ENCODE measurements at regions not wholly inside any gene's neighbourhood (a gene's known extent, or its start where the extent isn't known, plus 50 kb on each side); places are given as distances from the start of the nearest gene placed in this dataset.
A peak's percentile ranks its signal among the peaks of the same experiment; 100 is the strongest.

DNA sequence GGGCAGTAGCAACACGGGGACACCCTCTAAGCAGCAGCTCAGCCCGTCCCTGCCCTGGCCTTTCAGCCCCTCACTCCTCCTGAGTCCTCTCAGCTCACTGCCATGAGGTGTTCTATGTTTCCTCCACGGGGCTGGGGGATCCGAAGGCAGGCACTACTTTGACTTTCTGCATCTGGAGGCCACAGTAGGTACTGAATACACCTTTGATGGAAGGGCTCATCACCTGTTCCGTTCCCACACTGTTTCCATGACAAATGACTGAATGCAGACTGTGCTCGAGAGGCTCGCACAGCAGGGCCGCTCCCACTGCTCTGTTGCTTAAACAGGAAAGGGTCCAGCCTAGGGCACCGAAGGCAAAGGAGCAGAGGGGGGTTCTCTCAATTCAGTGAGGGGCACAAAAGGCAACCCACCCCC, 77.6 kb upstream of the DNAH14 start:
- Mint-ChIP-seq H3K27ac (no peak overlapping the region), H3K4me1 (peaks cover 10% of the 10 kb centered on the region), H3K4me3 (no peak overlapping the region), H3K27me3 (ENCODE audit: insufficient read depth) (no peaks in the 10 kb centered on the region), H3K36me3 (ENCODE audit: low read depth) (peaks cover 5% of the 10 kb centered on the region), H3K9me3 (peaks cover 14% of the 10 kb centered on the region)
- Histone ChIP-seq H3K27ac (ENCODE audit: low read depth, low read length) (no peak overlapping the region), H3K9me3 (ENCODE audit: control insufficient read depth, low read length) (peaks cover 7% of the 10 kb centered on the region), H3K4me1 (ENCODE audit: control insufficient read depth, insufficient read depth, low read length) (no peaks in the 10 kb centered on the region), H3K27me3 (ENCODE audit: control insufficient read depth, insufficient read depth, low read length, poor library complexity, severe bottlenecking) (no peaks in the 10 kb centered on the region), H3K4me3 (ENCODE audit: low read length) (no peak overlapping the region), H3K36me3 (ENCODE audit: control insufficient read depth, insufficient read depth, low read length) (no peaks in the 10 kb centered on the region), H3K9ac (ENCODE audit: extremely low read depth, low read length, poor library complexity, severe bottlenecking) (no peak overlapping the region)
- DNase-seq, result peak; percentile 66
- 66 to 67% methylated on average over 7 to 9 of the region's 9 CpGs for WGBS, 2 experiments (ENCODE audit: insufficient coverage in 1 of 2, insufficient read length in 1 of 2)
- peak; percentile 34 for TF ChIP-seq CTCF (conservative IDR thresholded peaks at IDR 0.05)

- Histone ChIP-seq H3K27me3 (ENCODE audit: control insufficient read depth, insufficient read depth, low read length, poor library complexity, severe bottlenecking) (no peaks in the 10 kb centered on the region), H3K4me1 (ENCODE audit: control insufficient read depth, insufficient read depth, low read length) (no peaks in the 10 kb centered on the region), H3K9ac (ENCODE audit: extremely low read depth, low read length, poor library complexity, severe bottlenecking) (no peak overlapping the region), H3K4me3 (ENCODE audit: low read length) (no peak overlapping the region), H3K36me3 (ENCODE audit: control insufficient read depth, insufficient read depth, low read length) (no peaks in the 10 kb centered on the region), H3K9me3 (ENCODE audit: control insufficient read depth, low read length) (no peaks in the 10 kb centered on the region), H3K27ac (ENCODE audit: low read depth, low read length) (no peak overlapping the region)
- Mint-ChIP-seq H3K9me3 (peaks cover 7% of the 10 kb centered on the region), H3K4me1 (peaks cover 10% of the 10 kb centered on the region), H3K4me3 (no peak overlapping the region), H3K36me3 (ENCODE audit: low read depth) (no peaks in the 10 kb centered on the region), H3K27me3 (ENCODE audit: insufficient read depth) (no peaks in the 10 kb centered on the region), H3K27ac (no peak overlapping the region)
- no peak for DNase-seq
- TF ChIP-seq CTCF (conservative IDR thresholded peaks at IDR 0.05), result peak; percentile 85
- WGBS, 2 experiments (ENCODE audit: insufficient coverage in 1 of 2, insufficient read length in 1 of 2), result 47 to 60% methylated on average over 8 to 13 of the region's 13 CpGs
Measured at GRCh38 chr1:224852901-224853568, 76.4 kb upstream of the DNAH14 start.

GRCh38 chr1:224856973-224857372, 72.5 kb upstream of the DNAH14 start:
- Histone ChIP-seq H3K9me3 (ENCODE audit: control insufficient read depth, low read length) (no peaks in the 10 kb centered on the region), H3K4me3 (ENCODE audit: low read length) (no peak overlapping the region), H3K36me3 (ENCODE audit: control insufficient read depth, insufficient read depth, low read length) (no peaks in the 10 kb centered on the region), H3K9ac (ENCODE audit: extremely low read depth, low read length, poor library complexity, severe bottlenecking) (no peak overlapping the region), H3K4me1 (ENCODE audit: control insufficient read depth, insufficient read depth, low read length) (no peaks in the 10 kb centered on the region), H3K27ac (ENCODE audit: low read depth, low read length) (no peak overlapping the region), H3K27me3 (ENCODE audit: control insufficient read depth, insufficient read depth, low read length, poor library complexity, severe bottlenecking) (no peaks in the 10 kb centered on the region)
- H3K36me3 Mint-ChIP-seq (ENCODE audit: low read depth), result no peaks in the 10 kb centered on the region
- H3K4me3 Mint-ChIP-seq, result no peak overlapping the region
- H3K4me1 Mint-ChIP-seq, result peaks cover 5% of the 10 kb centered on the region
- no peak for TF ChIP-seq CTCF (conservative IDR thresholded peaks at IDR 0.05)
- no peaks in the 10 kb centered on the region for H3K9me3 Mint-ChIP-seq
- H3K27me3 Mint-ChIP-seq (ENCODE audit: insufficient read depth), result no peaks in the 10 kb centered on the region
- H3K27ac Mint-ChIP-seq, result no peak overlapping the region
- DNase-seq, result no peak
- 83 to 93% methylated on average over 2 of the region's 2 CpGs for WGBS, 2 experiments (ENCODE audit: insufficient coverage in 1 of 2, insufficient read length in 1 of 2)

Data from endodermal cell (in vitro differentiated cells).